K562 (cell line): ENCODE measurements at regions not wholly inside any gene's neighbourhood (a gene's known extent, or its start where the extent isn't known, plus 50 kb on each side); places are given as distances from the start of the nearest gene placed in this dataset.
A peak's percentile ranks its signal among the peaks of the same experiment; 100 is the strongest.

Experiments
- ATAC-seq: fragments of 200-7000 bp; cut with Tn5 transposase; 3 replicates; pipeline ENCODE4 v1.9.1; 2020; ENCODE audit warnings: moderate library complexity
- BruUV-seq: library from RNA; stranded (reverse); fragments of 400-500 nt; replicated peaks from 2 replicates; lab custom pipeline; 2021; lab: Mats Ljungman, UMichigan
- CTCF ChIA-PET: fragments of 300-600 bp; formaldehyde crosslinking; extraction: SDS; loops from one replicate; lab custom pipeline; 2021; ENCODE audit warnings: low intra/inter-chr PET ratio; lab: Yijun Ruan, JAX
- POLR2A ChIA-PET: fragments of 300-600, 350-650 bp; sonication (Branson Sonifier 250); formaldehyde crosslinking; extraction: SDS; loops from one replicate; lab custom pipeline; 2021; ENCODE audit warnings: antibody characterized with exemption, inconsistent platforms; lab: Yijun Ruan, JAX
- DNase-seq, 4 experiments: peaks; one replicate each; pipeline versions ENCODE4 v3.0.0 to v3.0.0-alpha.2; 2011 to 2018; ENCODE audit warnings: low spot score in 3 of 4, mixed read lengths in 3 of 4; ENCODE audit errors: extremely low read depth in 1 of 4
- FAIRE-seq: peaks from 2 replicates; lab custom pipeline; 2011; peaks lifted over from hg19 to GRCh38; lab: Jason Lieb, UNC
- H2AFZ ChIP-seq: 2 replicates; pipeline ENCODE4 v1.6.0; 2011; ENCODE audit warnings: low read depth, low read length, control low read depth, inconsistent platforms
- H3K27ac ChIP-seq: fragments of 200-600 bp; 3 replicates; pipeline ENCODE4 v1.8.0; 2011; ENCODE audit warnings: low read depth, mild to moderate bottlenecking, control low read depth, inconsistent platforms, low read length, moderate library complexity, mixed read lengths; ENCODE audit errors: extremely low read depth
- H3K27me3 ChIP-seq, 2 experiments: fragments of 300-600 bp in 1 of 2; 2 replicates in 1 of 2; 3 replicates in 1 of 2; pipeline versions ENCODE4 v1.6.0 to v1.8.0; 2011; ENCODE audit warnings: inconsistent platforms in 2 of 2, low read length in 2 of 2, mild to moderate bottlenecking in 1 of 2, mixed read lengths in 1 of 2, moderate library complexity in 1 of 2; ENCODE audit not compliant: control insufficient read depth in 2 of 2, insufficient read depth in 2 of 2
- H3K36me3 ChIP-seq: fragments of 300-600 bp; 3 replicates; pipeline ENCODE4 v1.8.0; 2011; ENCODE audit warnings: mild to moderate bottlenecking, low read length, inconsistent platforms; ENCODE audit not compliant: control insufficient read depth, insufficient read depth
- H3K4me1 ChIP-seq, 2 experiments: fragments of 200-600 bp in 1 of 2; replicated peaks in 1 of 2; 2 replicates in 1 of 2; 3 replicates in 1 of 2; pipeline versions ENCODE4 v1.5.1 to v1.8.0; 2011; ENCODE audit warnings: inconsistent platforms in 2 of 2, low read length in 2 of 2, mild to moderate bottlenecking in 1 of 2, mixed read lengths in 1 of 2, moderate library complexity in 1 of 2; ENCODE audit not compliant: control insufficient read depth in 2 of 2, insufficient read depth in 2 of 2
- H3K4me2 ChIP-seq: 2 replicates; pipeline ENCODE4 v1.6.1; 2011; ENCODE audit warnings: low read length, control low read depth, inconsistent platforms, mixed read lengths; ENCODE audit not compliant: insufficient read depth
- H3K4me3 ChIP-seq: fragments of 200-600 bp; sonication (generic), shearing (Covaris generic); 2 replicates; pipeline ENCODE4 v1.5.1; 2016; ENCODE audit warnings: control low read depth, inconsistent platforms
- H3K79me2 ChIP-seq: fragments of 200-600 bp; 3 replicates; pipeline ENCODE4 v1.8.0; 2011; ENCODE audit warnings: low read length, inconsistent platforms; ENCODE audit not compliant: control insufficient read depth, insufficient read depth
- H3K9ac ChIP-seq, 2 experiments: 2 replicates each; pipeline versions ENCODE4 v1.6.0 to v1.6.1; 2011; ENCODE audit warnings: low read depth in 2 of 2, low read length in 2 of 2, control low read depth in 1 of 2, inconsistent platforms in 1 of 2, mild to moderate bottlenecking in 1 of 2, mixed read lengths in 1 of 2; ENCODE audit not compliant: insufficient read depth in 1 of 2
- H3K9me1 ChIP-seq: one replicate; pipeline ENCODE4 v1.6.0; 2011; ENCODE audit warnings: inconsistent platforms, mild to moderate bottlenecking, low read length, moderate library complexity; ENCODE audit not compliant: control insufficient read depth, insufficient read depth
- H3K9me3 ChIP-seq: replicated peaks from 2 replicates; pipeline ENCODE4 v1.5.1; 2011; ENCODE audit warnings: low read depth, low read length, inconsistent platforms; ENCODE audit not compliant: control insufficient read depth, insufficient read depth
- H4K20me1 ChIP-seq: replicated peaks from 2 replicates; pipeline ENCODE4 v1.6.1; 2011; ENCODE audit warnings: low read length, inconsistent platforms, mixed read lengths; ENCODE audit not compliant: control insufficient read depth, insufficient read depth
- DACH1 ChIP-seq: fragments of 450-650 bp; IDR thresholded peaks from 2 replicates; pipeline ENCODE4 v1.6.1; 2018; ENCODE audit not compliant: partially characterized antibody
- DMBX1 ChIP-seq: fragments of 250-450 bp; sonication (Bioruptor Pico); IDR thresholded peaks from 2 replicates; pipeline ENCODE4 v1.8.0; 2022; ENCODE audit warnings: inconsistent platforms, mild to moderate bottlenecking, moderate library complexity, borderline replicate concordance
- ELF4 ChIP-seq: fragments of 450-650 bp; formaldehyde crosslinking; IDR thresholded peaks from 2 replicates; pipeline ENCODE4 v1.4.0; 2022; ENCODE audit warnings: missing genetic modification characterization
- GABPA ChIP-seq: fragments of 200-800 bp; sonication (Bioruptor generic); conservative IDR thresholded peaks from 2 replicates; pipeline ENCODE4 v1.6.1; 2016; ENCODE audit warnings: low read depth, missing genetic modification characterization, missing compliant biosample characterization
- GABPB1 ChIP-seq: sonication (generic); formaldehyde crosslinking; IDR thresholded peaks from 2 replicates; pipeline ENCODE4 v1.8.0; 2022; ENCODE audit warnings: mild to moderate bottlenecking, missing genetic modification reagents
- HCFC1 ChIP-seq: IDR thresholded peaks from 2 replicates; pipeline ENCODE4 v1.6.1; 2012; ENCODE audit warnings: low read depth, low read length, improper control_type of control experiment
- NFRKB ChIP-seq: fragments of 450-650 bp; IDR thresholded peaks from 2 replicates; pipeline ENCODE4 v1.6.1; 2016; ENCODE audit warnings: low read depth
- NR3C1 ChIP-seq: sonication (generic); formaldehyde crosslinking; IDR thresholded peaks from 2 replicates; pipeline ENCODE4 v1.8.1; 2022; ENCODE audit warnings: missing genetic modification reagents
- RCOR1 ChIP-seq, 2 experiments: IDR thresholded peaks; 2 replicates each; pipeline ENCODE4 v1.6.1; 2012; ENCODE audit warnings: low read depth in 2 of 2, low read length in 2 of 2, borderline replicate concordance in 1 of 2, improper control_type of control experiment in 1 of 2
- SPI1 ChIP-seq: IDR thresholded peaks from 2 replicates; pipeline ENCODE4 v1.6.1; 2011; ENCODE audit warnings: low read depth, low read length, control low read depth, borderline replicate concordance
- TSC22D4 ChIP-seq: fragments of 450-650 bp; IDR thresholded peaks from 2 replicates; pipeline ENCODE4 v1.6.1; 2016; ENCODE audit warnings: missing genetic modification characterization, missing biosample characterization, control low read depth
- ZBTB12 ChIP-seq: fragments of 250-450 bp; sonication (Bioruptor Pico); IDR thresholded peaks from 2 replicates; pipeline ENCODE4 v1.4.0; 2020
- ZC3H8 ChIP-seq: fragments of 450-650 bp; IDR thresholded peaks from 2 replicates; pipeline ENCODE4 v1.6.1; 2017
- ZSCAN29 ChIP-seq: fragments of 450-650 bp; IDR thresholded peaks from 2 replicates; pipeline ENCODE4 v1.6.1; 2017
- WGBS: fragments of 100-300 bp; shearing (Covaris generic); methylation state at CpG from one replicate; pipeline ENCODE4 v1.1.6; 2016; ENCODE audit warnings: low coverage, mixed read lengths; ENCODE audit not compliant: insufficient coverage; ENCODE audit errors: missing lambda C conversion rate; 5-methylcytosine and 5-hydroxymethylcytosine counted together
- in situ Hi-C: fragments of 300-500 bp; cut with MboI; formaldehyde crosslinking; loops from 4 replicates; pipeline ENCODE4 v1.15.0; 2018; ENCODE audit warnings: inconsistent platforms, mixed read lengths
- intact Hi-C: fragments of 100-400 bp; cut with micrococcal nuclease; formaldehyde crosslinking; loops from 2 replicates; pipeline ENCODE4 v1.14.2; 2022

- WGBS = 3% methylated on average over 3 of the region's 3 CpGs
- in situ Hi-C loops = no loop called here
- BruUV-seq = no TSS peak
Measured at GRCh38 chr2:11018651-11019185, 107.0 kb downstream of the KCNF1 start.

More at GRCh38 chr2:11018651-11019185, 107.0 kb downstream of the KCNF1 start:
- no peak overlapping the region for H3K4me2 ChIP-seq
- CTCF ChIA-PET = no interaction called here
- H4K20me1 ChIP-seq = no peaks in the 10 kb centered on the region
- H3K4me1 ChIP-seq = peaks cover 0 to 3% of the 10 kb centered on the region in 2 experiments; a peak in 2 of 5 replicates
- H3K27ac ChIP-seq = no peak overlapping the region
- H3K79me2 ChIP-seq = no peaks in the 10 kb centered on the region
- H3K27me3 ChIP-seq = peaks cover 0 to 40% of the 10 kb centered on the region in 2 experiments; a peak in 4 of 5 replicates
- ATAC-seq (peak; percentile 56; the same call in 1 of the 3 replicates), FAIRE-seq (no peak), DNase-seq (no peak)
- no peak overlapping the region for H2AFZ ChIP-seq
- H3K36me3 ChIP-seq = no peaks in the 10 kb centered on the region
- no peak overlapping the region for H3K9ac ChIP-seq
- no peaks in the 10 kb centered on the region for H3K9me1 ChIP-seq
- no peaks in the 10 kb centered on the region for H3K9me3 ChIP-seq
- POLR2A ChIA-PET = no interaction called here
- intact Hi-C loops = no loop called here
- no peak overlapping the region for H3K4me3 ChIP-seq
- TF ChIP-seq TSC22D4 = no peak
- TF ChIP-seq ZBTB12 (CRISPR knock-in tag) = no peak
- no peak for TF ChIP-seq SPI1
- no peak for TF ChIP-seq ELF4 (CRISPR knock-in tag)
- no peak for TF ChIP-seq NFRKB
- TF ChIP-seq GABPB1 (CRISPR knock-in tag) = no peak
- no peak for TF ChIP-seq GABPA
- no peak for TF ChIP-seq RCOR1 (IDR thresholded peaks at IDR 0.05; ENCODE audit: borderline replicate concordance in 1 of 2, low read depth in 2 of 2, low read length in 2 of 2)
- no peak for TF ChIP-seq DMBX1 (CRISPR knock-in tag)
- TF ChIP-seq ZSCAN29 = no peak
- no peak for TF ChIP-seq ZC3H8
- TF ChIP-seq HCFC1 = no peak
- no peak for TF ChIP-seq DACH1
- TF ChIP-seq NR3C1 (CRISPR knock-in tag) = no peak
